Fibroblast of skin of abdomen (primary cell): ENCODE measurements at regions not wholly inside any gene's neighbourhood (a gene's known extent, or its start where the extent isn't known, plus 50 kb on each side); places are given as distances from the start of the nearest gene placed in this dataset.

ENCODE experiments used
- DNase-seq: peaks from one replicate; pipeline ENCODE4 v3.0.0-alpha.2; 2013

- no peak for DNase-seq
These were observed 474.4 kb downstream of the NOVA1 start for GRCh38 chr14:26123459-26123858.

GRCh38 chr14:26121181-26121580 is 476.7 kb downstream of the NOVA1 start:
- DNase-seq = no peak

GRCh38 chr14:26113911-26114640 is 483.8 kb downstream of the NOVA1 start:
- no peak for DNase-seq

- DNase-seq = no peak
These were observed 493.1 kb downstream of the NOVA1 start for GRCh38 chr14:26104717-26105116.

GRCh38 chr14:26097852-26098251 is 500.0 kb downstream of the NOVA1 start:
- no peak for DNase-seq

- DNase-seq = no peak
These were observed 509.6 kb downstream of the NOVA1 start for GRCh38 chr14:26088275-26088674.

- no peak for DNase-seq
These were observed 516.8 kb downstream of the NOVA1 start for GRCh38 chr14:26081043-26081442.

- no peak for DNase-seq
These were observed 519.3 kb downstream of the NOVA1 start for GRCh38 chr14:26078561-26078960.

- DNase-seq = no peak
These were observed 522.9 kb downstream of the NOVA1 start for GRCh38 chr14:26074892-26075291.

- no peak for DNase-seq
These were observed 527.4 kb downstream of the NOVA1 start for GRCh38 chr14:26070443-26070842.

- DNase-seq = no peak
These were observed 529.9 kb downstream of the NOVA1 start for GRCh38 chr14:26067786-26068459.

- DNase-seq = no peak
These were observed 530.5 kb downstream of the NOVA1 start for GRCh38 chr14:26067341-26067740.

- no peak for DNase-seq
These were observed 541.7 kb downstream of the NOVA1 start for GRCh38 chr14:26056036-26056616.

GRCh38 chr14:26032348-26032747 is 565.5 kb downstream of the NOVA1 start:
- no peak for DNase-seq

GRCh38 chr14:26026384-26026783 is 571.4 kb downstream of the NOVA1 start:
- no peak for DNase-seq

GRCh38 chr14:26023967-26024366 is 573.9 kb downstream of the NOVA1 start:
- DNase-seq = no peak

GRCh38 chr14:26021759-26022158 is 576.1 kb downstream of the NOVA1 start:
- no peak for DNase-seq

GRCh38 chr14:26017270-26017669 is 580.6 kb downstream of the NOVA1 start:
- DNase-seq = no peak

GRCh38 chr14:26008290-26008689 is 589.5 kb downstream of the NOVA1 start:
- DNase-seq = peak; percentile 19

- no peak for DNase-seq
These were observed 593.5 kb downstream of the NOVA1 start for GRCh38 chr14:26004342-26004741.

GRCh38 chr14:25993830-25994229 is 604.0 kb downstream of the NOVA1 start:
- DNase-seq = no peak

GRCh38 chr14:25988536-25988935 is 609.3 kb downstream of the NOVA1 start:
- DNase-seq = no peak

- no peak for DNase-seq
These were observed 642.1 kb downstream of the NOVA1 start for GRCh38 chr14:25955772-25956171.

GRCh38 chr14:25953532-25954139 is 644.2 kb downstream of the NOVA1 start:
- DNase-seq = peak; percentile 83
